Naive B cell (primary cell): ENCODE measurements at regions not wholly inside any gene's neighbourhood (a gene's known extent, or its start where the extent isn't known, plus 50 kb on each side); places are given as distances from the start of the nearest gene placed in this dataset.

Source experiments
- ATAC-seq, 2 donors: fragments of 150-1000 bp; cut with Tn5 transposase; 2 replicates each; pipeline ENCODE4 v1.10.0; 2021; ENCODE audit warnings: low read depth in 2 of 2, mild to moderate bottlenecking in 2 of 2, moderate library complexity in 2 of 2
- DNase-seq: peaks from one replicate; pipeline ENCODE4 v3.0.0; 2022
- H3K27ac Mint-ChIP-seq, 6 donors: one replicate each; pipeline ENCODE4 v1.8.0; 2020 to 2022; ENCODE audit warnings: mild to moderate bottlenecking in 6 of 6, mixed read lengths in 6 of 6, moderate library complexity in 5 of 6, inconsistent platforms in 2 of 6
- H3K27me3 Mint-ChIP-seq, 3 donors: one replicate each; pipeline ENCODE4 v1.8.0; 2021 to 2022; ENCODE audit warnings: mixed read lengths in 3 of 3, mild to moderate bottlenecking in 1 of 3
- H3K36me3 Mint-ChIP-seq, 2 donors: one replicate each; pipeline ENCODE4 v1.8.0; 2020 to 2022; ENCODE audit warnings: mixed read lengths in 2 of 2, inconsistent platforms in 1 of 2, mild to moderate bottlenecking in 1 of 2
- H3K4me1 Mint-ChIP-seq, 3 donors: one replicate each; pipeline ENCODE4 v1.8.0; 2020 to 2022; ENCODE audit warnings: mixed read lengths in 3 of 3, inconsistent platforms in 1 of 3, mild to moderate bottlenecking in 1 of 3, moderate library complexity in 1 of 3
- H3K4me3 Mint-ChIP-seq, 8 donors: one replicate each; pipeline ENCODE4 v1.8.0; 2020 to 2022; ENCODE audit warnings: mild to moderate bottlenecking in 8 of 8, mixed read lengths in 8 of 8, moderate library complexity in 8 of 8, inconsistent platforms in 2 of 8
- H3K9me3 Mint-ChIP-seq, 7 donors: one replicate each; pipeline ENCODE4 v1.8.0; 2020 to 2022; ENCODE audit warnings: mixed read lengths in 7 of 7, mild to moderate bottlenecking in 5 of 7, inconsistent platforms in 2 of 7, moderate library complexity in 1 of 7

DNA sequence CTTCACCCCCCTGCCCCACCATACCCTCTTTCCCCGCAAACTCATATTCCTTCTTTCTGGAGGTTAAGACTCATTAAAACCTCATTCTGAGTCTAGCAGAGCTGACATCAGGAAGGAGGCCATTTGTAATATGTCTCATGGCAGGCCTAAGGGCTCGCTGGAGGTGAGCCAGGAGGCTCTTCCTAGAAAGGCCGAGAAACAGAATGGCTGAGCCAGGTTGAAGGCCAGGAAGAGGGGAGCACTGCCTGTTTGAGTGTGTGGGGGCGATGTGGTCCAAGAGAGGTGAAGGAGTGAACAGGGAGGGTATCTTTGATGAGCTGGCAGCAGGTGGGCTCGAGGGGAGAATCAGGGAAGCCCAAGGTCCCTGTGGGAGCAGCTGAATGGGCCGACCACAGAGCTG, 317.3 kb downstream of the TLE3 start:
- H3K27ac Mint-ChIP-seq: no peak overlapping the region
- ATAC-seq (no peak), DNase-seq (no peak)
- peaks cover 0 to 9% of the 10 kb centered on the region in 2 donors for H3K36me3 Mint-ChIP-seq
- H3K4me3 Mint-ChIP-seq: no peak overlapping the region
- peaks cover 18 to 64% (median 29%) of the 10 kb centered on the region in 3 donors for H3K27me3 Mint-ChIP-seq
- H3K4me1 Mint-ChIP-seq: peaks cover 15 to 18% (median 17%) of the 10 kb centered on the region in 3 donors
- H3K9me3 Mint-ChIP-seq: peaks cover 5 to 14% (median 6%) of the 10 kb centered on the region in 7 donors

DNA sequence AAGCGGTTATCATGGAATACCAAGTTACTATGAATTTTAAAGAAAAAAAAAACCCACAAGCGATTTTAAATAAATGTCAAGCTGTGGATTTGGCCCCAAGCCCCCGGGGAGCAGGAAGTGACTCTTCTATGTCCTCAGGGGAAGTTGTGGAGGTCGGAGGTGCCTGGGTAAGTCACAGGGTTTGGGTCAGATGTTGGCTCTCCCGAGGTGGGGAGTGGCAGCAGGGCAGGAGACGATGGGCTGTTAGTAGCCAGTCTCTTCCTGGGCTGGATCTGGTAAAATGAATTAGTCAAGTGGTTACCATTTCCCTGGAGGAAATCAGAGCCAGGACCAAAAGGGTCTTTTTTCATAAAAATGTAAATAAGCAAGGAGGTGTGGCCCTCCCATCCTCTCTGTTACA, 316.7 kb downstream of the TLE3 start:
- Mint-ChIP-seq H3K4me1 (peaks cover 15 to 18% (median 17%) of the 10 kb centered on the region in 3 donors), H3K9me3 (peaks cover 5 to 14% (median 6%) of the 10 kb centered on the region in 7 donors), H3K36me3 (peaks cover 0 to 9% of the 10 kb centered on the region in 2 donors), H3K27ac (no peak overlapping the region), H3K27me3 (peaks cover 22 to 66% (median 35%) of the 10 kb centered on the region in 3 donors), H3K4me3 (no peak overlapping the region)
- no peak for ATAC-seq
- DNase-seq: no peak

- H3K27ac Mint-ChIP-seq: peak overlapping the region in 2 of 6 donors; percentile 49 to 65
- H3K4me1 Mint-ChIP-seq: peaks cover 15 to 18% (median 17%) of the 10 kb centered on the region in 3 donors
- no peak overlapping the region for H3K4me3 Mint-ChIP-seq
- DNase-seq (no peak), ATAC-seq (no peak)
- peaks cover 5 to 14% (median 6%) of the 10 kb centered on the region in 7 donors for H3K9me3 Mint-ChIP-seq
- peaks cover 22 to 66% (median 38%) of the 10 kb centered on the region in 3 donors for H3K27me3 Mint-ChIP-seq
- H3K36me3 Mint-ChIP-seq: peaks cover 0 to 9% of the 10 kb centered on the region in 2 donors
These were observed 316.1 kb downstream of the TLE3 start for GRCh38 chr15:69781411-69782125.

DNA sequence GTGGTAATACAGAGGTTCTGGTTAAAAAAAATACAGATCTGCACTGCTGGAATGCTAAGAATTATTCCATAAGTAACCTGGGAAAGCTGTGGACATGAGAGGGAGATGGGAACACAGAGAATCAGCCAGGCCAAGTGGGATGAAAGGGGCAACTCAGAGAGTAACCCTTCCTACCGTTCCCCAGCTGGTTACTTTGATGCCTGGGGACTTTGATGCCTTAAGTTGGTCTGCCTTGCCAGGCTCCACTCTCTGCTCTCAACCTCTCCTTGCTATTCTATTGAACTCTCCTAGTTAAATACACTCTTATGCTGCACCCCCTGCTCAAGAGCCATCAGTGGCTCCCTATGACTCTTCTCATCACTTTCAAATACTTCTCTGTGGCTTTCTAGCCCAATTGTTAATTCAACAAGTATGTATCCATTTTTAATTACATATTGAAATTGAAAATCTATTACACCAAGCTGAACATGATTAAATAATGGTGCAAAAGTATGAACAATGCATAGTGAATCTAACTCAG, 315.5 kb downstream of the TLE3 start:
- peaks cover 17 to 18% (median 18%) of the 10 kb centered on the region in 3 donors for H3K4me1 Mint-ChIP-seq
- H3K9me3 Mint-ChIP-seq: peaks cover 5 to 11% (median 6%) of the 10 kb centered on the region in 7 donors
- ATAC-seq (no peak), DNase-seq (no peak)
- no peak overlapping the region for H3K4me3 Mint-ChIP-seq
- peaks cover 22 to 71% (median 44%) of the 10 kb centered on the region in 3 donors for H3K27me3 Mint-ChIP-seq
- H3K36me3 Mint-ChIP-seq: peaks cover 0 to 13% of the 10 kb centered on the region in 2 donors
- no peak overlapping the region for H3K27ac Mint-ChIP-seq

- peaks cover 22 to 66% (median 44%) of the 10 kb centered on the region in 3 donors for H3K27me3 Mint-ChIP-seq
These were observed 314.9 kb downstream of the TLE3 start for GRCh38 chr15:69782809-69783208.

GRCh38 chr15:69783211-69783610, 314.5 kb downstream of the TLE3 start:
- Mint-ChIP-seq H3K4me1 (peaks cover 17 to 18% (median 18%) of the 10 kb centered on the region in 3 donors), H3K27me3 (peaks cover 22 to 62% (median 39%) of the 10 kb centered on the region in 3 donors), H3K4me3 (no peak overlapping the region), H3K36me3 (peaks cover 0 to 7% of the 10 kb centered on the region in 2 donors), H3K27ac (no peak overlapping the region), H3K9me3 (peaks cover 0 to 2% (median 1%) of the 10 kb centered on the region in 7 donors)
- DNase-seq: no peak
- no peak for ATAC-seq

More at GRCh38 chr15:69782809-69783208, 314.9 kb downstream of the TLE3 start:
- Mint-ChIP-seq H3K4me1 (peaks cover 17 to 18% (median 18%) of the 10 kb centered on the region in 3 donors), H3K4me3 (no peak overlapping the region), H3K9me3 (peaks cover 0 to 5% (median 2%) of the 10 kb centered on the region in 7 donors), H3K36me3 (peaks cover 0 to 9% of the 10 kb centered on the region in 2 donors), H3K27ac (no peak overlapping the region)
- ATAC-seq (no peak), DNase-seq (no peak)

DNA sequence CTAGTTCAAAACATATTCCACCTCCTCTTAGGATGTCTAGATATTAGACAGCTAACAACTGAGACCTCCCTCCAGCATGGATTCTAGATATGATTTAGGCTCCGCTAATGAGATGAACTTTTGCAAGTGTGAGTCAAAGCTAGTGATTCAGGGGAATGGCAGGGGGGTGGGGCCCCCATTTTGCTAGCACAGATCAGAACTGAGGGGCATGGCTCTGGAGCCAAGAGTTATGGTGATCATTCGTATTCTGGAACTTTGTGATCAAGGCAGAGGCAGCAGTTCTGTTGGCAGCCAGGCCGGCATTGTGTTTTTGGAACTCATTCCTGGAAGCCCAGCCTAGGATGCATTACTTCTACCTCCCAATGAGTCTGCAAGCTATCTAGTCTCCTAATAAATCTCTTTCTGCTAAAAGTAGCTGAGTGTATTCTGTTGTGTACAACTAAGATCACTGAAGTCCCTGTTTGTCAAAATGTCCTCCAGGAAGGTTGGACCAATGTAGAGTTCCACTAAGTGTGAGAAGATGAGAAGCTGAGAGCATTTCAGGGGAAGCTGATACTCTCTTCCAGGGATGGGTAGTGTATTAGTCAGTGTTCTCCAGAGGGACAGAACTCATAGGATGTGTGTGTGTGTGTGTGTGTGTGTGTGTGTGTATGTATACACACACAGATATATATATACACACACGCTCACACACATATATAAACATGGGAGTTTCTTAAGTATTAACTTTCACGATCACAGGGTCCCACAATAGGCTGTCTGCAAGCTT, 312.7 kb downstream of the TLE3 start:
- Mint-ChIP-seq H3K27me3 (peaks cover 28 to 62% (median 31%) of the 10 kb centered on the region in 3 donors), H3K36me3 (peaks cover 0 to 7% of the 10 kb centered on the region in 2 donors), H3K4me1 (peaks cover 17 to 18% (median 18%) of the 10 kb centered on the region in 3 donors), H3K9me3 (no peaks in the 10 kb centered on the region), H3K27ac (peak overlapping the region in 1 of 6 donors; percentile 51), H3K4me3 (no peak overlapping the region)
- DNase-seq: no peak
- no peak for ATAC-seq

GRCh38 chr15:69786136-69786701, 311.5 kb downstream of the TLE3 start:
- no peak overlapping the region for H3K27ac Mint-ChIP-seq
- H3K36me3 Mint-ChIP-seq: peaks cover 3 to 13% of the 10 kb centered on the region in 2 donors
- no peak for ATAC-seq
- H3K4me1 Mint-ChIP-seq: peaks cover 12 to 14% (median 13%) of the 10 kb centered on the region in 3 donors
- H3K27me3 Mint-ChIP-seq: peaks cover 30 to 63% (median 32%) of the 10 kb centered on the region in 3 donors
- no peak for DNase-seq
- peaks cover 0 to 6% (median 5%) of the 10 kb centered on the region in 7 donors for H3K9me3 Mint-ChIP-seq
- H3K4me3 Mint-ChIP-seq: no peak overlapping the region

DNA sequence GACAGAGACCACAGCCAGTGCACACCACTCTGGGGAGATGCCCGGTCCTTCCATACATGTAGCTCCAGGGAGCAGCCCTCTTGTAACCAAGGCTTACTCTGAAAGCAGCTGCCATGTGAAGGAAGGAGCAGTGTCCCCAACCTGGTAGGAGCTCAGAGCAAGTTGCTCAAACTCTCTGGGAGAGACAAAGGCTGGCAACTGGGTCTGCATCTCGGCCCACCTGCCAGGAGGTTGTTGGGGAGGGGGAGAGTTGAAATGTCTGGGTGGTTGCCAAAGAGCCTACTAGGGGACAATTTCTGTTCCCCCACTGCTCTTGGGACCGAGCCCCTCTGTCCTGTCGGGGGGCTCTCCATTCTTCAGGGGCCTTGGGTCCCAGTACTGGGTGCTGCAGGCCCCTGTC, 309.9 kb downstream of the TLE3 start:
- Mint-ChIP-seq H3K27me3 (peaks cover 29 to 60% (median 32%) of the 10 kb centered on the region in 3 donors), H3K4me3 (no peak overlapping the region)
- ATAC-seq: no peak

DNA sequence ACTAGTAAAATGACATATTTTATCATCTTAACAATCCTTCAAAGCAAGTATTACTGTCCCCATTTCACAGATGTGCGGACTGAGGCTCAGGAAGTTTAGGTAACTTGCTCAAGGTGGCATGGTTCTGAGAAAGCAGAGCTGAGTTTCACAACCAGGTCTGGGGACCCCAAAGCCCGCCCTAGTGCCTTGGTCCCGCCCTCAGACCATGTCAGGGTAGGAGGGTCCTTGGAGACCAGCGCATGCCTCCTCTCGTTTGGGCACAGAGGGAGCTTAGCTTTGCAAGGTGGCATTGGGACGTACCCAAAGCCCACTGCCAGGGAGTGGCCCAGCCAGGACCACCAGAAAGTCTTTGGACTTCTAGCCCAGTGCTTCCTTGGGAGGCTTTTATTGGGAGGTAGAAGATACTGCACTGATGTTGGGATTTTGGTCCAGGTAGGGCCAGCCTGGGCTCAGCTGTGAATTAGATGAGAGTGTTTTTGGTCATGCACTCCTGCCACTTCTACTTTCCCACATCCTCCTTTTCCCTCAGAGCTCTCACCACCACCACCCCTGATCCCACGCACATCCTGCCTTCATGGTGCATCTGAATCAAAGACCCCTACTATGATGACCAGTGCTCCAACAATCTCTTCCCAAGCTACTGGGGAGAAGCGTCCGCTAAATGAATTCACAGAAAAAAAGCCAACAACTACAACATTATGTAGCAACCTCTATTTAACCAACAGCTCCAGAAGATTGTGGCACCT, 307.9 kb downstream of the TLE3 start:
- Mint-ChIP-seq H3K27ac (peak overlapping the region in 1 of 6 donors; percentile 55), H3K4me3 (no peak overlapping the region), H3K9me3 (peaks cover 4 to 16% (median 12%) of the 10 kb centered on the region in 7 donors), H3K27me3 (peaks cover 29 to 56% (median 40%) of the 10 kb centered on the region in 3 donors), H3K4me1 (peaks cover 0 to 3% (median 3%) of the 10 kb centered on the region in 3 donors), H3K36me3 (peaks cover 5 to 17% of the 10 kb centered on the region in 2 donors)
- ATAC-seq (no peak), DNase-seq (no peak)

More for the DNA sequence above, 309.9 kb downstream of the TLE3 start:
- H3K36me3 Mint-ChIP-seq: peaks cover 5 to 17% of the 10 kb centered on the region in 2 donors
- no peak overlapping the region for H3K27ac Mint-ChIP-seq
- no peak for DNase-seq
- peaks cover 0 to 3% (median 0%) of the 10 kb centered on the region in 3 donors for H3K4me1 Mint-ChIP-seq
- peaks cover 4 to 16% (median 12%) of the 10 kb centered on the region in 7 donors for H3K9me3 Mint-ChIP-seq

GRCh38 chr15:69790632-69791031, 307.1 kb downstream of the TLE3 start:
- no peak overlapping the region for H3K27ac Mint-ChIP-seq
- H3K36me3 Mint-ChIP-seq: peaks cover 5 to 17% of the 10 kb centered on the region in 2 donors
- peaks cover 4 to 16% (median 12%) of the 10 kb centered on the region in 7 donors for H3K9me3 Mint-ChIP-seq
- H3K4me3 Mint-ChIP-seq: peak overlapping the region in 1 of 8 donors; percentile 17
- ATAC-seq (no peak), DNase-seq (no peak)
- peaks cover 21 to 48% (median 36%) of the 10 kb centered on the region in 3 donors for H3K27me3 Mint-ChIP-seq
- H3K4me1 Mint-ChIP-seq: peaks cover 0 to 3% (median 3%) of the 10 kb centered on the region in 3 donors

GRCh38 chr15:69792823-69793222, 304.9 kb downstream of the TLE3 start:
- peaks cover 20 to 42% (median 25%) of the 10 kb centered on the region in 3 donors for H3K27me3 Mint-ChIP-seq
- H3K4me3 Mint-ChIP-seq: no peak overlapping the region
- peaks cover 4 to 16% (median 12%) of the 10 kb centered on the region in 7 donors for H3K9me3 Mint-ChIP-seq
- H3K27ac Mint-ChIP-seq: peak overlapping the region in 1 of 6 donors; percentile 44
- peaks cover 5 to 10% of the 10 kb centered on the region in 2 donors for H3K36me3 Mint-ChIP-seq
- H3K4me1 Mint-ChIP-seq: peaks cover 0 to 3% (median 3%) of the 10 kb centered on the region in 3 donors
- ATAC-seq (no peak), DNase-seq (no peak)
